Neural cell (in vitro differentiated cells): ENCODE measurements at regions not wholly inside any gene's neighbourhood (a gene's known extent, or its start where the extent isn't known, plus 50 kb on each side); places are given as distances from the start of the nearest gene placed in this dataset.

Experiments
- H2AFZ ChIP-seq: fragments of 200-600, 300-800 bp; sonication (generic), shearing (Covaris generic); 2 replicates; pipeline ENCODE4 v1.6.0; 2014; ENCODE audit warnings: low read depth, mild to moderate bottlenecking, antibody characterized with exemption, low read length, moderate library complexity
- H3F3A ChIP-seq: fragments of 200-600 bp; shearing (Covaris generic); 2 replicates; pipeline ENCODE4 v1.6.1; 2016; ENCODE audit warnings: mild to moderate bottlenecking, moderate library complexity, mixed read lengths, antibody characterized with exemption, low read length; ENCODE audit not compliant: insufficient read depth, poor library complexity, severe bottlenecking
- H3K27ac ChIP-seq: fragments of 200-600, 300-800 bp; sonication (generic), shearing (Covaris generic); 2 replicates; pipeline ENCODE4 v1.5.1; 2014; ENCODE audit warnings: mild to moderate bottlenecking, low read length, moderate library complexity
- H3K27me3 ChIP-seq: fragments of 300-800, 200-600 bp; sonication (generic), shearing (Covaris generic); 2 replicates; pipeline ENCODE4 v1.6.0; 2014; ENCODE audit warnings: mild to moderate bottlenecking, low read depth, low read length, moderate library complexity; ENCODE audit not compliant: insufficient read depth
- H3K36me3 ChIP-seq: fragments of 300-800, 200-600 bp; sonication (generic), shearing (Covaris generic); 2 replicates; pipeline ENCODE4 v1.5.1; 2014; ENCODE audit warnings: mild to moderate bottlenecking, antibody characterized with exemption, low read length, moderate library complexity; ENCODE audit not compliant: insufficient read depth
- H3K4me2 ChIP-seq: fragments of 300-800, 200-600 bp; sonication (generic), shearing (Covaris generic); 2 replicates; pipeline ENCODE4 v1.6.0; 2014; ENCODE audit warnings: mild to moderate bottlenecking, low read length
- H3K4me3 ChIP-seq: fragments of 300-800, 200-600 bp; sonication (generic), shearing (Covaris generic); 2 replicates; pipeline ENCODE4 v1.5.1; 2014; ENCODE audit warnings: mild to moderate bottlenecking, low read length, moderate library complexity
- H3K79me2 ChIP-seq: fragments of 200-600 bp; shearing (Covaris generic); replicated peaks from 2 replicates; pipeline ENCODE4 v1.6.0; 2014; ENCODE audit warnings: mild to moderate bottlenecking, low read length, moderate library complexity; ENCODE audit not compliant: insufficient read depth
- H3K9ac ChIP-seq: fragments of 300-800, 200-600 bp; sonication (generic), shearing (Covaris generic); 2 replicates; pipeline ENCODE4 v1.6.1; 2016; ENCODE audit warnings: mild to moderate bottlenecking, low read length, mixed read lengths
- H3K9me2 ChIP-seq: fragments of 200-600 bp; shearing (Covaris generic); 2 replicates; pipeline ENCODE4 v1.6.1; 2016; ENCODE audit warnings: mild to moderate bottlenecking, low read length, mixed read lengths; ENCODE audit not compliant: insufficient read depth
- H3K9me3 ChIP-seq: fragments of 200-600, 300-800 bp; sonication (generic), shearing (Covaris generic); 2 replicates; pipeline ENCODE4 v1.6.1; 2016; ENCODE audit warnings: mild to moderate bottlenecking, mixed run types, low read length, moderate library complexity, mixed read lengths
- H4K20me1 ChIP-seq: fragments of 200-600 bp; shearing (Covaris generic); 2 replicates; pipeline ENCODE4 v1.6.1; 2016; ENCODE audit warnings: mild to moderate bottlenecking, mixed run types; ENCODE audit not compliant: insufficient read depth
- CTCF ChIP-seq: fragments of 450-650 bp; IDR thresholded peaks from 2 replicates; pipeline ENCODE4 v1.5.1; 2014; ENCODE audit warnings: antibody characterized with exemption, mild to moderate bottlenecking, moderate library complexity; ENCODE audit not compliant: poor library complexity, severe bottlenecking
- EP300 ChIP-seq: fragments of 450-650 bp; conservative IDR thresholded peaks from 2 replicates; pipeline ENCODE4 v1.6.1; 2014; ENCODE audit warnings: antibody characterized with exemption, mild to moderate bottlenecking, moderate library complexity; ENCODE audit not compliant: poor library complexity, severe bottlenecking
- EZH2 ChIP-seq: fragments of 200-600, 300-800 bp; shearing (Covaris generic), sonication (generic); IDR thresholded peaks from 2 replicates; pipeline ENCODE4 v1.6.1; 2014; ENCODE audit warnings: antibody characterized with exemption, low read length, borderline replicate concordance, mild to moderate bottlenecking; ENCODE audit not compliant: insufficient read depth, poor library complexity, severe bottlenecking
- MXI1 ChIP-seq: fragments of 450-650 bp; conservative IDR thresholded peaks from 2 replicates; pipeline ENCODE4 v1.6.1; 2014; ENCODE audit warnings: antibody characterized with exemption, mild to moderate bottlenecking; ENCODE audit not compliant: poor library complexity, severe bottlenecking
- POLR2AphosphoS5 ChIP-seq: IDR thresholded peaks from 2 replicates; pipeline ENCODE4 v1.6.1; 2012
- RAD21 ChIP-seq: fragments of 450-650 bp; conservative IDR thresholded peaks from 2 replicates; pipeline ENCODE4 v1.6.1; 2014; ENCODE audit warnings: antibody characterized with exemption, mild to moderate bottlenecking, moderate library complexity
- REST ChIP-seq: IDR thresholded peaks from 2 replicates; pipeline ENCODE4 v1.6.1; 2012; ENCODE audit warnings: borderline replicate concordance
- SMC3 ChIP-seq: fragments of 450-650 bp; conservative IDR thresholded peaks from 2 replicates; pipeline ENCODE4 v1.6.1; 2014; ENCODE audit warnings: antibody characterized with exemption, mild to moderate bottlenecking, moderate library complexity; ENCODE audit not compliant: poor library complexity
- TAF1 ChIP-seq: IDR thresholded peaks from 2 replicates; pipeline ENCODE4 v1.6.1; 2012; ENCODE audit warnings: low read depth

GRCh38 chr7:41879403-41879802, 176.5 kb upstream of the INHBA start:
- no peak overlapping the region for H2AFZ ChIP-seq
- H3K4me3 ChIP-seq = no peak overlapping the region
- no peaks in the 10 kb centered on the region for H3F3A ChIP-seq
- H3K9me3 ChIP-seq = no peaks in the 10 kb centered on the region
- no peak overlapping the region for H3K27ac ChIP-seq
- H3K4me2 ChIP-seq = no peak overlapping the region
- TF ChIP-seq SMC3 (no peak), POLR2AphosphoS5 (no peak), EP300 (no peak), RAD21 (no peak), CTCF (no peak), EZH2 (no peak), TAF1 (no peak), REST (no peak), MXI1 (no peak)
- H3K9me2 ChIP-seq = no peaks in the 10 kb centered on the region
- H3K36me3 ChIP-seq = no peaks in the 10 kb centered on the region
- no peaks in the 10 kb centered on the region for H3K27me3 ChIP-seq
- H4K20me1 ChIP-seq = no peaks in the 10 kb centered on the region
- no peak overlapping the region for H3K9ac ChIP-seq
- H3K79me2 ChIP-seq = no peaks in the 10 kb centered on the region

- no peak for TF ChIP-seq EZH2
- no peak for TF ChIP-seq TAF1
- no peak for TF ChIP-seq MXI1
- no peak for TF ChIP-seq SMC3
- no peak for TF ChIP-seq POLR2AphosphoS5
- no peak for TF ChIP-seq CTCF
- TF ChIP-seq REST = no peak
- no peak for TF ChIP-seq EP300
- no peak for TF ChIP-seq RAD21
- Histone ChIP-seq H3K9ac (no peak overlapping the region), H3K27me3 (no peaks in the 10 kb centered on the region), H3K4me3 (no peak overlapping the region), H3K36me3 (no peaks in the 10 kb centered on the region), H2AFZ (no peak overlapping the region), H3K9me3 (no peaks in the 10 kb centered on the region), H4K20me1 (no peaks in the 10 kb centered on the region), H3K79me2 (no peaks in the 10 kb centered on the region), H3F3A (no peaks in the 10 kb centered on the region), H3K4me2 (no peak overlapping the region), H3K9me2 (no peaks in the 10 kb centered on the region), H3K27ac (no peak overlapping the region)
Measured at GRCh38 chr7:41878309-41879295, 175.7 kb upstream of the INHBA start.
